H9 (cell line): ENCODE measurements at regions not wholly inside any gene's neighbourhood (a gene's known extent, or its start where the extent isn't known, plus 50 kb on each side); places are given as distances from the start of the nearest gene placed in this dataset.
"Not testable (repeated sequence)": the region's sequence is repeated elsewhere in the genome, so short reads cannot be mapped to it uniquely, and the experiment has no call there.

Experiments
- DNase-seq: peaks from one replicate; pipeline ENCODE4 v3.0.0-alpha.2; 2017
- H2AFZ ChIP-seq: one replicate; pipeline ENCODE4 v1.6.1; 2013; ENCODE audit warnings: mild to moderate bottlenecking, low read length, control low read depth, moderate library complexity
- H2AK5ac ChIP-seq: 2 replicates; pipeline ENCODE4 v1.6.1; 2013; ENCODE audit warnings: low read length, control low read depth, mixed read lengths; ENCODE audit not compliant: insufficient read length
- H2BK120ac ChIP-seq: one replicate; pipeline ENCODE4 v1.6.1; 2013; ENCODE audit warnings: low read depth, mild to moderate bottlenecking, low read length, control low read depth, inconsistent platforms; ENCODE audit not compliant: poor library complexity, severe bottlenecking
- H2BK12ac ChIP-seq: 2 replicates; pipeline ENCODE4 v1.6.1; 2013; ENCODE audit warnings: low read length, control low read depth, mixed read lengths, low read depth; ENCODE audit not compliant: insufficient read length
- H2BK15ac ChIP-seq: 2 replicates; pipeline ENCODE4 v1.6.1; 2013; ENCODE audit warnings: low read depth, low read length, control low read depth
- H2BK20ac ChIP-seq: one replicate; pipeline ENCODE4 v1.6.1; 2013; ENCODE audit warnings: low read depth, mild to moderate bottlenecking, low read length, control low read depth, inconsistent platforms; ENCODE audit not compliant: poor library complexity, severe bottlenecking
- H2BK5ac ChIP-seq: 2 replicates; pipeline ENCODE4 v1.6.1; 2013; ENCODE audit warnings: low read length, control low read depth, mixed read lengths; ENCODE audit not compliant: insufficient read length
- H3K14ac ChIP-seq: 2 replicates; pipeline ENCODE4 v1.6.1; 2013; ENCODE audit warnings: low read length, control low read depth; ENCODE audit not compliant: insufficient read depth
- H3K18ac ChIP-seq: 2 replicates; pipeline ENCODE4 v1.6.1; 2013; ENCODE audit warnings: low read depth, mild to moderate bottlenecking, mixed read lengths, low read length, control low read depth; ENCODE audit not compliant: insufficient read length
- H3K23ac ChIP-seq: 2 replicates; pipeline ENCODE4 v1.6.1; 2013; ENCODE audit warnings: low read length, control low read depth, mixed read lengths, low read depth; ENCODE audit not compliant: insufficient read length
- H3K23me2 ChIP-seq: 2 replicates; pipeline ENCODE4 v1.6.1; 2013; ENCODE audit warnings: low read depth, mild to moderate bottlenecking, mixed read lengths, low read length, control low read depth; ENCODE audit not compliant: insufficient read length, poor library complexity, severe bottlenecking
- H3K27ac ChIP-seq: 2 replicates; pipeline ENCODE4 v1.5.1; 2013; ENCODE audit warnings: low read length, control low read depth, mixed read lengths, low read depth; ENCODE audit not compliant: insufficient read length
- H3K27me3 ChIP-seq: 2 replicates; pipeline ENCODE4 v1.6.1; 2013; ENCODE audit warnings: low read length, control low read depth, inconsistent platforms; ENCODE audit not compliant: insufficient read depth
- H3K4ac ChIP-seq: 2 replicates; pipeline ENCODE4 v1.6.1; 2013; ENCODE audit warnings: low read depth, mild to moderate bottlenecking, control low read depth, inconsistent platforms, low read length, moderate library complexity
- H3K4me1 ChIP-seq: 2 replicates; pipeline ENCODE4 v1.6.1; 2013; ENCODE audit warnings: low read length, control low read depth, inconsistent platforms; ENCODE audit not compliant: insufficient read depth
- H3K4me2 ChIP-seq: 2 replicates; pipeline ENCODE4 v1.6.1; 2013; ENCODE audit warnings: low read length, control low read depth, mixed read lengths; ENCODE audit not compliant: insufficient read length, insufficient read depth
- H3K56ac ChIP-seq: 2 replicates; pipeline ENCODE4 v1.6.1; 2013; ENCODE audit warnings: low read depth, mild to moderate bottlenecking, mixed read lengths, low read length, control low read depth; ENCODE audit not compliant: insufficient read length
- H3K79me1 ChIP-seq: 2 replicates; pipeline ENCODE4 v1.6.1; 2013; ENCODE audit warnings: low read depth, mild to moderate bottlenecking, moderate library complexity, low read length, control low read depth, inconsistent platforms; ENCODE audit not compliant: insufficient read depth, poor library complexity, severe bottlenecking
- H3K79me2 ChIP-seq: 2 replicates; pipeline ENCODE4 v1.6.1; 2013; ENCODE audit warnings: low read length, control low read depth, inconsistent platforms; ENCODE audit not compliant: insufficient read depth
- H3K9ac ChIP-seq: 2 replicates; pipeline ENCODE4 v1.6.1; 2013; ENCODE audit warnings: low read length, control low read depth, mixed read lengths; ENCODE audit not compliant: insufficient read length; ENCODE audit errors: extremely low read depth
- H3K9me3 ChIP-seq: one replicate; pipeline ENCODE4 v1.6.1; 2013; ENCODE audit warnings: low read depth, low read length, inconsistent platforms; ENCODE audit not compliant: control insufficient read depth
- H3T11ph ChIP-seq: one replicate; pipeline ENCODE4 v1.6.1; 2013; ENCODE audit warnings: mild to moderate bottlenecking, low read length, control low read depth, inconsistent platforms
- H4K20me1 ChIP-seq: one replicate; pipeline ENCODE4 v1.6.1; 2013; ENCODE audit not compliant: control insufficient read depth, insufficient read length, insufficient read depth
- H4K5ac ChIP-seq: 2 replicates; pipeline ENCODE4 v1.6.1; 2013; ENCODE audit warnings: low read depth, mild to moderate bottlenecking, mixed read lengths, low read length, control low read depth; ENCODE audit not compliant: insufficient read length
- H4K8ac ChIP-seq: replicated peaks from 2 replicates; pipeline ENCODE4 v1.6.1; 2013; ENCODE audit warnings: low read length, control low read depth, mixed read lengths, low read depth; ENCODE audit not compliant: insufficient read length
- H4K91ac ChIP-seq: 2 replicates; pipeline ENCODE4 v1.6.1; 2013; ENCODE audit warnings: low read depth, mild to moderate bottlenecking, moderate library complexity, mixed read lengths, low read length, control low read depth; ENCODE audit not compliant: insufficient read length
- H3K27ac Mint-ChIP-seq, 3 experiments: 2 replicates in 2 of 3; 3 replicates in 1 of 3; pipeline ENCODE4 v1.8.0; 2020 to 2021; ENCODE audit warnings: mixed read lengths in 3 of 3, mild to moderate bottlenecking in 1 of 3, moderate library complexity in 1 of 3
- H3K27me3 Mint-ChIP-seq: 2 replicates; pipeline ENCODE4 v1.8.0; 2021; ENCODE audit warnings: low read depth, mild to moderate bottlenecking, moderate library complexity, mixed read lengths
- H3K36me3 Mint-ChIP-seq, 3 experiments: 2 replicates in 2 of 3; 3 replicates in 1 of 3; pipeline ENCODE4 v1.8.0; 2020 to 2021; ENCODE audit warnings: low read depth in 3 of 3, mixed read lengths in 3 of 3; ENCODE audit not compliant: insufficient read depth in 1 of 3
- H3K4me1 Mint-ChIP-seq, 2 experiments: 2 replicates each; pipeline ENCODE4 v1.8.0; 2020; ENCODE audit warnings: mixed read lengths in 2 of 2
- H3K4me3 Mint-ChIP-seq, 2 experiments: 2 replicates in 1 of 2; 3 replicates in 1 of 2; pipeline ENCODE4 v1.8.0; 2020 to 2021; ENCODE audit warnings: mild to moderate bottlenecking in 2 of 2, mixed read lengths in 2 of 2, moderate library complexity in 1 of 2
- H3K9me3 Mint-ChIP-seq, 2 experiments: 2 replicates in 1 of 2; 3 replicates in 1 of 2; pipeline ENCODE4 v1.8.0; 2020; ENCODE audit warnings: mild to moderate bottlenecking in 2 of 2, mixed read lengths in 2 of 2, moderate library complexity in 1 of 2
- WGBS: extraction: QIAGEN DNeasy Blood & Tissue Kit; methylation state at CpG from one replicate; pipeline ENCODE4 v1.1.7; 2013; ENCODE audit warnings: missing lambda C conversion rate, low lambda C conversion rate, mixed read lengths; ENCODE audit not compliant: insufficient read length; ENCODE audit errors: extremely low coverage; 5-methylcytosine and 5-hydroxymethylcytosine counted together

- H3K36me3 Mint-ChIP-seq, result peaks cover 0 to 48% (median 22%) of the 10 kb centered on the region in 3 experiments; a peak in 6 of 7 replicates
- peaks cover 74 to 75% of the 10 kb centered on the region in 2 experiments for H3K9me3 Mint-ChIP-seq
- not testable (repeated sequence) for H3K23ac ChIP-seq, H2BK15ac ChIP-seq, H2AK5ac ChIP-seq, H3K27me3 Mint-ChIP-seq, H3K27ac ChIP-seq, H3K79me2 ChIP-seq, H3K27me3 ChIP-seq, H3K4me2 ChIP-seq, H4K5ac ChIP-seq, H3K4me1 Mint-ChIP-seq, H3K14ac ChIP-seq, H2BK12ac ChIP-seq, H3K4ac ChIP-seq, H3T11ph ChIP-seq, H3K9ac ChIP-seq, H3K27ac Mint-ChIP-seq, H3K4me3 Mint-ChIP-seq, H4K8ac ChIP-seq, DNase-seq, H3K4me1 ChIP-seq, H3K18ac ChIP-seq, H3K56ac ChIP-seq, H2BK20ac ChIP-seq, H3K79me1 ChIP-seq, H4K91ac ChIP-seq, H3K23me2 ChIP-seq, H2BK120ac ChIP-seq, H4K20me1 ChIP-seq, H2BK5ac ChIP-seq, H2AFZ ChIP-seq
- peaks cover 66% of the 10 kb centered on the region for H3K9me3 ChIP-seq
- no CpG with 5 or more reads among the region's 15 CpGs for WGBS
Measured at GRCh38 chr14:106338775-106339174, 812.4 kb downstream of the TMEM121 start.

DNA sequence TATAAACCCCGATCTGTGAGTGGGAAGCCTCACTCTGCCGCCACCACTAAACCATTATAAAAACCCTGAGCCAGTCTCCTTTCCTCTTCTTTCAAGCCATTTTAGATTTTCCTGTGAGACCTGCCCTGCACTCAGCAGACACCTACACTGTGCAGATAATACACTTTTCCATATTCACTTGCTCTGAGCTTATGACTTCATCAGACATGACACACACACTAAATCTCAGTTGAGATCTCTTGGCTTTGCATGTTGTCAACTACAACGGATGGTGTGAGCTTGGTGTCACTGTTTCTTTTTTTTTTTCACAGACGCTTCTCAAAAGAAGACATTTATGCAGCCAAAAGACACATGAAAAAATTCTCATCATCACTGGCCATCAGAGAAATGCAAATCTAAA, 814.3 kb downstream of the TMEM121 start:
- not testable (repeated sequence) for H4K91ac ChIP-seq, H3K27me3 Mint-ChIP-seq, H4K8ac ChIP-seq, H2AFZ ChIP-seq, H3K23ac ChIP-seq, H3K79me1 ChIP-seq, H3T11ph ChIP-seq, H3K27ac ChIP-seq, H2BK12ac ChIP-seq, H3K4ac ChIP-seq, H4K20me1 ChIP-seq, H3K4me3 Mint-ChIP-seq, H4K5ac ChIP-seq, H3K18ac ChIP-seq, H3K23me2 ChIP-seq, H3K9ac ChIP-seq, H2BK15ac ChIP-seq, H2BK20ac ChIP-seq, H3K4me2 ChIP-seq, H3K56ac ChIP-seq, H2AK5ac ChIP-seq, H2BK5ac ChIP-seq, H3K4me1 Mint-ChIP-seq, H3K27ac Mint-ChIP-seq, H3K4me1 ChIP-seq, H3K79me2 ChIP-seq, H3K27me3 ChIP-seq, H2BK120ac ChIP-seq, DNase-seq, H3K14ac ChIP-seq
- Mint-ChIP-seq H3K36me3 (peaks cover 6 to 54% (median 32%) of the 10 kb centered on the region in 3 experiments; a peak in 6 of 7 replicates), H3K9me3 (peaks cover 69 to 81% of the 10 kb centered on the region in 2 experiments)
- WGBS, result no CpG with 5 or more reads among the region's 4 CpGs
- H3K9me3 ChIP-seq, result peaks cover 74% of the 10 kb centered on the region
